OCI-LY7 (cell line): ENCODE measurements at regions not wholly inside any gene's neighbourhood (a gene's known extent, or its start where the extent isn't known, plus 50 kb on each side); places are given as distances from the start of the nearest gene placed in this dataset.

ENCODE experiments used
- BruUV-seq: library from RNA; stranded (reverse); fragments of 400-500 nt; replicated peaks from 2 replicates; lab custom pipeline; 2021; lab: Mats Ljungman, UMichigan
- CTCF ChIA-PET: fragments of 300-600 bp; sonication (Branson Sonifier 250); formaldehyde crosslinking; loops from one replicate; lab custom pipeline; 2022; ENCODE audit warnings: antibody characterized with exemption; ENCODE audit not compliant: unreplicated experiment; lab: Charles Lee
- POLR2A ChIA-PET: fragments of 300-600 bp; sonication (Branson Sonifier 250); formaldehyde crosslinking; loops from one replicate; lab custom pipeline; 2022; ENCODE audit warnings: antibody characterized with exemption; lab: Charles Lee
- DNase-seq: peaks from one replicate; pipeline ENCODE4 v3.0.0-alpha.2; 2015; ENCODE audit warnings: low spot score
- H2AFZ ChIP-seq: fragments of 200-600 bp; sonication (generic), shearing (Covaris generic); 2 replicates; pipeline ENCODE4 v1.6.1; 2014; ENCODE audit warnings: mild to moderate bottlenecking, antibody characterized with exemption, low read length, moderate library complexity
- H3K27ac ChIP-seq: fragments of 200-600 bp; sonication (generic); 2 replicates; pipeline ENCODE4 v1.5.1; 2014; ENCODE audit warnings: mixed run types, low read depth, mild to moderate bottlenecking, moderate library complexity, low read length, inconsistent platforms; ENCODE audit not compliant: poor library complexity, severe bottlenecking
- H3K36me3 ChIP-seq: fragments of 200-600 bp; sonication (generic); 2 replicates; pipeline ENCODE4 v1.6.1; 2014; ENCODE audit warnings: mild to moderate bottlenecking, antibody characterized with exemption, low read length, moderate library complexity, mixed read lengths; ENCODE audit not compliant: insufficient read depth
- H3K4me1 ChIP-seq: fragments of 200-600 bp; sonication (generic); 2 replicates; pipeline ENCODE4 v1.5.1; 2014; ENCODE audit warnings: mild to moderate bottlenecking, low read length; ENCODE audit not compliant: insufficient read depth, poor library complexity, severe bottlenecking
- H3K4me2 ChIP-seq: fragments of 200-600 bp; sonication (generic); 2 replicates; pipeline ENCODE4 v1.6.1; 2014; ENCODE audit warnings: mild to moderate bottlenecking, low read length
- H3K4me3 ChIP-seq: fragments of 200-600 bp; sonication (generic); 2 replicates; pipeline ENCODE4 v1.5.1; 2014; ENCODE audit warnings: mild to moderate bottlenecking, low read depth, low read length; ENCODE audit not compliant: poor library complexity, severe bottlenecking
- H3K79me2 ChIP-seq: fragments of 200-600 bp; sonication (generic); 2 replicates; pipeline ENCODE4 v1.6.1; 2016; ENCODE audit warnings: low read depth, mild to moderate bottlenecking, low read length, moderate library complexity, mixed read lengths; ENCODE audit not compliant: insufficient read depth
- H3K9me2 ChIP-seq: fragments of 200-600 bp; sonication (generic); 2 replicates; pipeline ENCODE4 v1.6.1; 2016; ENCODE audit warnings: mild to moderate bottlenecking, low read length, mixed read lengths; ENCODE audit not compliant: insufficient read depth
- H3K9me3 ChIP-seq: fragments of 200-600 bp; sonication (generic); 2 replicates; pipeline ENCODE4 v1.6.1; 2014; ENCODE audit warnings: mild to moderate bottlenecking, mixed run types, low read length, mixed read lengths
- H4K20me1 ChIP-seq: fragments of 200-600 bp; sonication (generic); 2 replicates; pipeline ENCODE4 v1.6.1; 2014; ENCODE audit warnings: mild to moderate bottlenecking, antibody characterized with exemption, low read length, moderate library complexity, mixed read lengths; ENCODE audit not compliant: insufficient read depth
- CTCF ChIP-seq: fragments of 200-600 bp; sonication (generic); conservative IDR thresholded peaks from 2 replicates; pipeline ENCODE4 v1.5.1; 2014; ENCODE audit warnings: mild to moderate bottlenecking, antibody characterized with exemption, low read length, moderate library complexity, mixed read lengths
- EZH2phosphoT487 ChIP-seq: fragments of 200-600 bp; sonication (generic); IDR thresholded peaks from 2 replicates; pipeline ENCODE4 v1.6.1; 2018; ENCODE audit warnings: low read depth, borderline replicate concordance, mild to moderate bottlenecking, mixed run types, antibody characterized with exemption, low read length, moderate library complexity, mixed read lengths
- intact Hi-C: fragments of 100-400 bp; cut with micrococcal nuclease; formaldehyde crosslinking; loops from one replicate; pipeline ENCODE4 v1.10.0; 2022; ENCODE audit not compliant: unreplicated experiment

- no peaks in the 10 kb centered on the region for H3K9me2 ChIP-seq
- no peaks in the 10 kb centered on the region for H3K9me3 ChIP-seq
- no peaks in the 10 kb centered on the region for H3K4me1 ChIP-seq
- intact Hi-C loops, result no loop called here
- no peak overlapping the region for H3K27ac ChIP-seq
- no TSS peak for BruUV-seq
- H3K79me2 ChIP-seq, result no peaks in the 10 kb centered on the region
- H3K36me3 ChIP-seq, result no peaks in the 10 kb centered on the region
- no peak for TF ChIP-seq CTCF
- no peak for TF ChIP-seq EZH2phosphoT487
- no peaks in the 10 kb centered on the region for H4K20me1 ChIP-seq
- no peak overlapping the region for H3K4me3 ChIP-seq
- ChIA-PET POLR2A (no interaction called here), CTCF (no interaction called here)
- H2AFZ ChIP-seq, result no peak overlapping the region
- no peak overlapping the region for H3K4me2 ChIP-seq
- DNase-seq, result no peak
Measured at GRCh38 chr10:36173364-36173763, 531.3 kb upstream of the FZD8 start.

- H4K20me1 ChIP-seq, result no peaks in the 10 kb centered on the region
- ChIA-PET POLR2A (no interaction called here), CTCF (no interaction called here)
- no peak overlapping the region for H3K4me2 ChIP-seq
- no peak overlapping the region for H2AFZ ChIP-seq
- no peak for DNase-seq
- H3K36me3 ChIP-seq, result no peaks in the 10 kb centered on the region
- no peak overlapping the region for H3K27ac ChIP-seq
- intact Hi-C loops, result no loop called here
- no peak overlapping the region for H3K4me3 ChIP-seq
- BruUV-seq, result no TSS peak
- TF ChIP-seq CTCF, result no peak
- no peak for TF ChIP-seq EZH2phosphoT487
- no peaks in the 10 kb centered on the region for H3K9me2 ChIP-seq
- no peaks in the 10 kb centered on the region for H3K4me1 ChIP-seq
- H3K79me2 ChIP-seq, result no peaks in the 10 kb centered on the region
- H3K9me3 ChIP-seq, result no peaks in the 10 kb centered on the region
Measured at GRCh38 chr10:36171953-36172940, 530.2 kb upstream of the FZD8 start.

GRCh38 chr10:36171556-36171952, 529.5 kb upstream of the FZD8 start:
- TF ChIP-seq CTCF, result no peak
- no peak for TF ChIP-seq EZH2phosphoT487
- Histone ChIP-seq H3K4me3 (no peak overlapping the region), H3K27ac (no peak overlapping the region), H3K79me2 (no peaks in the 10 kb centered on the region), H2AFZ (no peak overlapping the region), H3K9me2 (no peaks in the 10 kb centered on the region), H4K20me1 (no peaks in the 10 kb centered on the region), H3K4me2 (no peak overlapping the region), H3K4me1 (no peaks in the 10 kb centered on the region), H3K9me3 (no peaks in the 10 kb centered on the region), H3K36me3 (no peaks in the 10 kb centered on the region)
- intact Hi-C loops, result no loop called here
- no peak for DNase-seq
- POLR2A ChIA-PET, result no interaction called here
- CTCF ChIA-PET, result no interaction called here
- BruUV-seq, result no TSS peak
